ENCODE measurements at regions not wholly inside any gene's neighbourhood (a gene's known extent, or its start where the extent isn't known, plus 50 kb on each side); places are given as distances from the start of the nearest gene placed in this dataset.
"Not testable (repeated sequence)": the region's sequence is repeated elsewhere in the genome, so short reads cannot be mapped to it uniquely, and the experiment has no call there.

DNA sequence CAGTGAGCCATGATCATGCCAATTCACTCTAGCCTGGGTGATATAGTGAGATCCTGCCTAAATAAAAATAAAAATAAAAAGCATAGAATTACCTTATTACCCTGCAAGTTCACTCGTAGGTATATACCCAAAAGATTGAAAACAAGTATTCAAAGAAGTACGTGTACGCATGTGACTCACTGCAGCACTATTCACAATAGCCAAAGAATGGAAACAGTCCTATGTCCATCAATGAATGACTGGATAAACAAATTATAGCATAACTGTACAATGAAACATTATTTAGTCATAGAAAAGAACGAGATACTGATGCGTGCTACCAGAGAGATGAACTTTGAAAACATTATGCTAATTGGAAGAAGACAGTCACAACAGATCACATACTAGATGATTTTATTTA, 204.6 kb upstream of the DIAPH2 start:
- no peak overlapping the region for H3K4me3 ChIP-seq (ENCODE audit: low read depth, low read length)
- TF ChIP-seq, protein P1, sequence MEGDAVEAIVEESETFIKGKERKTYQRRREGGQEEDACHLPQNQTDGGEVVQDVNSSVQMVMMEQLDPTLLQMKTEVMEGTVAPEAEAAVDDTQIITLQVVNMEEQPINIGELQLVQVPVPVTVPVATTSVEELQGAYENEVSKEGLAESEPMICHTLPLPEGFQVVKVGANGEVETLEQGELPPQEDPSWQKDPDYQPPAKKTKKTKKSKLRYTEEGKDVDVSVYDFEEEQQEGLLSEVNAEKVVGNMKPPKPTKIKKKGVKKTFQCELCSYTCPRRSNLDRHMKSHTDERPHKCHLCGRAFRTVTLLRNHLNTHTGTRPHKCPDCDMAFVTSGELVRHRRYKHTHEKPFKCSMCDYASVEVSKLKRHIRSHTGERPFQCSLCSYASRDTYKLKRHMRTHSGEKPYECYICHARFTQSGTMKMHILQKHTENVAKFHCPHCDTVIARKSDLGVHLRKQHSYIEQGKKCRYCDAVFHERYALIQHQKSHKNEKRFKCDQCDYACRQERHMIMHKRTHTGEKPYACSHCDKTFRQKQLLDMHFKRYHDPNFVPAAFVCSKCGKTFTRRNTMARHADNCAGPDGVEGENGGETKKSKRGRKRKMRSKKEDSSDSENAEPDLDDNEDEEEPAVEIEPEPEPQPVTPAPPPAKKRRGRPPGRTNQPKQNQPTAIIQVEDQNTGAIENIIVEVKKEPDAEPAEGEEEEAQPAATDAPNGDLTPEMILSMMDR (IDR thresholded peaks at IDR 0.05; ENCODE audit: insufficient read depth, low read depth, low read length): no peak
- DNase-seq (ENCODE audit: low read depth): peak; percentile 4

DNA sequence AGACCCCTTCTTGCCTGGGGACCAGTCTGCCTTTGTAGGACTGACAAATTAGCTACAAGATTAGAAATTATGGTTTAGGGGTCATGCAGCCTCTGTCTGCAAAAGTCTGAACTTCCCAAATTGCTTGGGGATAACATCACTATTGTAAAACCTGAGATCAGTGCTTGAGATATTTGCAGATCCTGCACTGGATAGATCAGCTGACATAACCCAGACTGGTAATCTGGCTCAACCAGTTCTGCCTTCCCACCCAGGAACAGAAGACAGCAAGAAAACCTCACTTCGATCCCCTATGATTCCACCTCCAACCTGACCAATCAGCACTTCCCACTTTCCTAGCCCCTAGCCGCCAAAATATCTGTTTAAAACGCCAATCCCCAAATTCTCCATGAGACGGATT, 202.8 kb upstream of the DIAPH2 start:
- no peak overlapping the region for H3K4me3 ChIP-seq (ENCODE audit: low read depth, low read length)
- TF ChIP-seq, protein P1 (IDR thresholded peaks at IDR 0.05; ENCODE audit: insufficient read depth, low read depth, low read length): no peak
- no peak for DNase-seq (ENCODE audit: low read depth)

GRCh38 chrX:96483647-96484160, 200.9 kb upstream of the DIAPH2 start:
- H3K4me3 ChIP-seq (ENCODE audit: low read depth, low read length): no peak overlapping the region
- no peak for DNase-seq (ENCODE audit: low read depth)
- TF ChIP-seq, protein P1 (IDR thresholded peaks at IDR 0.05; ENCODE audit: insufficient read depth, low read depth, low read length): no peak

GRCh38 chrX:96486687-96487086, 198.0 kb upstream of the DIAPH2 start:
- not testable (repeated sequence) for H3K4me3 ChIP-seq (ENCODE audit: low read depth, low read length); DNase-seq (ENCODE audit: low read depth)

DNA sequence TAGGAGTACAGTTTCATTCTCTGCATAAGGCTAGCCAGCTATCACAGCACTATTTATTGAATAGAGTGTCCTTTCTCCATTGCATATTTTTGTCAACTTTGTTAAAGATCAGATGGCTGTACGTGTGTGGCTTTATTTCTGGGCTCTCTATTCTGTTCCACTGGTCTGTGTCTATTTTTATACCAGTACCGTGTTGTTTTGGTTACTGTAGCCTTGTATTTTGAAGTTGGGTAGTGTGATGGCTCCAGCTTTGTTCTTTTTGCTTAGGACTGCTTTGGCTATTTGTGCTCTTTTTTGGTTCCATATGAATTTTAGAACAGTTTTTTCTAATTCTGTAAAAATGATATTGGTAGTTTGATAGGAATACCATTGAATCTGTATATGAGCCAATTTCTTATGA, 182.1 kb upstream of the DIAPH2 start:
- H3K4me3 ChIP-seq (ENCODE audit: low read depth, low read length): no peak overlapping the region
- TF ChIP-seq, protein P1 (IDR thresholded peaks at IDR 0.05; ENCODE audit: insufficient read depth, low read depth, low read length): no peak
- DNase-seq (ENCODE audit: low read depth): no peak

DNA sequence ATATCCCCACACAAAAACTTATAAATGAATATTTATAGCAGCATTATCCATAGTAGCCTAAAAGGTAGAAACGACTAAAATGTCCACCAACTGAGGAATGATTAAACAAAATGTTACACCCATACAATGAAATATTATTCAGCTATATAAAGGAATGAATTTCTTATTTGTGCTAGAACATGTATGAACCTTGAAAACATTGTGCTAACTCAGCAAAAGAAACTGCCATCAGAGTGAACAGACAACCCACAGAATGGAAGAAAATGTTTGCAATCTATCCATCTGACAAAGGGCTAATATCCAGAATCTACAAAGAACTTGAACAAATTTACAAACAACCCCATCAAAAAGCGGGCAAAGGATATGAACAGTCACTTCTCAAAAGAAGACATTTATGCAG, 155.3 kb upstream of the DIAPH2 start:
- not testable (repeated sequence) for DNase-seq (ENCODE audit: low read depth); H3K4me3 ChIP-seq (ENCODE audit: low read depth, low read length)

- H3K4me3 ChIP-seq (ENCODE audit: low read depth, low read length): no peak overlapping the region
- DNase-seq (ENCODE audit: low read depth): no peak
- TF ChIP-seq, protein P1 (IDR thresholded peaks at IDR 0.05; ENCODE audit: insufficient read depth, low read depth, low read length): no peak
These were observed 146.4 kb upstream of the DIAPH2 start for GRCh38 chrX:96538104-96538725.

GRCh38 chrX:96540111-96540631, 144.5 kb upstream of the DIAPH2 start:
- H3K4me3 ChIP-seq (ENCODE audit: low read depth, low read length): no peak overlapping the region
- TF ChIP-seq, protein P1 (IDR thresholded peaks at IDR 0.05; ENCODE audit: insufficient read depth, low read depth, low read length): no peak
- DNase-seq (ENCODE audit: low read depth): no peak
